CD14-positive monocyte (primary cell): ENCODE measurements at regions not wholly inside any gene's neighbourhood (a gene's known extent, or its start where the extent isn't known, plus 50 kb on each side); places are given as distances from the start of the nearest gene placed in this dataset.
"Not testable (repeated sequence)": the region's sequence is repeated elsewhere in the genome, so short reads cannot be mapped to it uniquely, and the experiment has no call there.

Experiments
- DNase-seq, 3 donors: peaks; one replicate each; pipeline ENCODE4 v3.0.0-alpha.2; 2011 to 2022
- H2AFZ ChIP-seq: 2 replicates; pipeline ENCODE4 v1.6.0; 2012; ENCODE audit warnings: mild to moderate bottlenecking, low read depth, low read length, inconsistent platforms; ENCODE audit not compliant: insufficient read depth, poor library complexity, severe bottlenecking
- H3K27ac ChIP-seq, 2 donors: 1 replicate in 1 of 2; 2 replicates in 1 of 2; pipeline ENCODE4 v1.5.1; 2012 to 2013; ENCODE audit warnings: low read length in 2 of 2, control low read depth in 1 of 2, inconsistent platforms in 1 of 2, low read depth in 1 of 2, mild to moderate bottlenecking in 1 of 2
- H3K27me3 ChIP-seq, 2 donors: one replicate each; pipeline versions ENCODE4 v1.6.0 to v1.6.1; 2011 to 2013; ENCODE audit warnings: low read length in 2 of 2; ENCODE audit not compliant: control insufficient read depth in 2 of 2, insufficient read depth in 2 of 2
- H3K36me3 ChIP-seq, 2 donors: replicated peaks in 1 of 2; 1 replicate in 1 of 2; 2 replicates in 1 of 2; pipeline versions ENCODE4 v1.5.1 to v1.6.1; 2012 to 2013; ENCODE audit warnings: low read length in 2 of 2, control low read depth in 1 of 2, inconsistent platforms in 1 of 2, mild to moderate bottlenecking in 1 of 2; ENCODE audit not compliant: insufficient read depth in 2 of 2, control insufficient read depth in 1 of 2
- H3K4me1 ChIP-seq, 2 donors: 1 replicate in 1 of 2; 2 replicates in 1 of 2; pipeline versions ENCODE4 v1.5.1 to v1.6.1; 2012 to 2013; ENCODE audit warnings: low read length in 2 of 2, control low read depth in 1 of 2, inconsistent platforms in 1 of 2, mild to moderate bottlenecking in 1 of 2, moderate library complexity in 1 of 2; ENCODE audit not compliant: insufficient read depth in 2 of 2, control insufficient read depth in 1 of 2
- H3K4me2 ChIP-seq: replicated peaks from 2 replicates; pipeline ENCODE3; 2012; ENCODE audit warnings: low read length, moderate library complexity, mild to moderate bottlenecking; ENCODE audit not compliant: poor library complexity, severe bottlenecking; ENCODE audit errors: extremely low read depth
- H3K4me3 ChIP-seq, 3 experiments: fragments of 200-600 bp in 1 of 3; sonication (generic) in 1 of 3; replicated peaks in 1 of 3; 1 replicate in 2 of 3; 2 replicates in 1 of 3; pipeline ENCODE4 v1.5.1; 2011 to 2013; ENCODE audit warnings: low read length in 3 of 3, mild to moderate bottlenecking in 3 of 3, control low read depth in 2 of 3, low read depth in 2 of 3, inconsistent platforms in 1 of 3, moderate library complexity in 1 of 3
- H3K79me2 ChIP-seq: 2 replicates; pipeline ENCODE4 v1.6.0; 2012; ENCODE audit warnings: mild to moderate bottlenecking, control low read depth, inconsistent platforms, low read length, moderate library complexity; ENCODE audit not compliant: insufficient read depth
- H3K9ac ChIP-seq: 2 replicates; pipeline ENCODE4 v1.6.0; 2017; ENCODE audit warnings: low read length, mild to moderate bottlenecking; ENCODE audit not compliant: insufficient read depth, poor library complexity, severe bottlenecking
- H3K9me3 ChIP-seq, 2 donors: replicated peaks in 1 of 2; 1 replicate in 1 of 2; 2 replicates in 1 of 2; pipeline versions ENCODE4 v1.5.1 to v1.6.1; 2012 to 2013; ENCODE audit warnings: low read length in 2 of 2, control low read depth in 1 of 2; ENCODE audit not compliant: control insufficient read depth in 1 of 2, insufficient read depth in 1 of 2
- H4K20me1 ChIP-seq: 2 replicates; pipeline ENCODE4 v1.6.0; 2012; ENCODE audit warnings: mild to moderate bottlenecking, low read length, control low read depth, moderate library complexity; ENCODE audit not compliant: insufficient read depth
- H3K27ac Mint-ChIP-seq, 7 donors: one replicate each; pipeline ENCODE4 v1.8.0; 2020; ENCODE audit warnings: mild to moderate bottlenecking in 7 of 7, mixed read lengths in 7 of 7, moderate library complexity in 6 of 7, inconsistent platforms in 2 of 7
- H3K27me3 Mint-ChIP-seq, 3 donors: one replicate each; pipeline ENCODE4 v1.8.0; 2021 to 2022; ENCODE audit warnings: low read depth in 3 of 3, mild to moderate bottlenecking in 3 of 3, mixed read lengths in 3 of 3, moderate library complexity in 3 of 3, inconsistent platforms in 1 of 3
- H3K36me3 Mint-ChIP-seq, 2 donors: one replicate each; pipeline ENCODE4 v1.8.0; 2020; ENCODE audit warnings: mixed read lengths in 2 of 2, inconsistent platforms in 1 of 2, mild to moderate bottlenecking in 1 of 2
- H3K4me1 Mint-ChIP-seq: one replicate; pipeline ENCODE4 v1.8.0; 2020; ENCODE audit warnings: mild to moderate bottlenecking, mixed read lengths
- H3K4me3 Mint-ChIP-seq, 2 donors: one replicate each; pipeline ENCODE4 v1.8.0; 2020; ENCODE audit warnings: mild to moderate bottlenecking in 2 of 2, mixed read lengths in 2 of 2, moderate library complexity in 1 of 2
- H3K9me3 Mint-ChIP-seq, 7 donors: one replicate each; pipeline ENCODE4 v1.8.0; 2020 to 2022; ENCODE audit warnings: mixed read lengths in 7 of 7, mild to moderate bottlenecking in 6 of 7, moderate library complexity in 6 of 7, inconsistent platforms in 2 of 7
- CTCF ChIP-seq: fragments of 200-600 bp; IDR thresholded peaks from one replicate; pipeline ENCODE4 v1.8.0; 2022; ENCODE audit warnings: antibody characterized with exemption, mild to moderate bottlenecking
- WGBS: methylation state at CpG from one replicate; pipeline ENCODE4 v1.1.5; 2013; ENCODE audit warnings: missing lambda C conversion rate; ENCODE audit not compliant: insufficient coverage; 5-methylcytosine and 5-hydroxymethylcytosine counted together
- intact Hi-C, 2 donors: fragments of 100-400 bp; cut with micrococcal nuclease; formaldehyde crosslinking; loops; one replicate each; pipeline versions ENCODE4 v1.15.0 to v1.15.1; 2023

- H3K4me3 ChIP-seq, H3K79me2 ChIP-seq, H3K27me3 ChIP-seq, H3K36me3 Mint-ChIP-seq, H3K9ac ChIP-seq, H3K9me3 Mint-ChIP-seq, H3K27me3 Mint-ChIP-seq, intact Hi-C loops, H4K20me1 ChIP-seq, H3K36me3 ChIP-seq, H3K4me2 ChIP-seq, H3K27ac ChIP-seq, H3K9me3 ChIP-seq, H2AFZ ChIP-seq, H3K4me3 Mint-ChIP-seq: not testable (repeated sequence)
- peak; percentile 32 to 59 (median 51) for DNase-seq
- peak overlapping the region; percentile 57 to 88 (median 84) for H3K27ac Mint-ChIP-seq
- WGBS = no CpG with 5 or more reads among the region's 5 CpGs
- peaks cover 36 to 47% of the 10 kb centered on the region in 2 donors for H3K4me1 ChIP-seq
- H3K4me1 Mint-ChIP-seq = peaks cover 43% of the 10 kb centered on the region
Measured at GRCh38 chr4:102397056-102397455, 51.8 kb upstream of the SLC39A8 start.

- peaks cover 3% of the 10 kb centered on the region in 2 donors for H3K36me3 Mint-ChIP-seq
- Histone ChIP-seq H3K27ac (no peak overlapping the region), H3K27me3 (peaks cover 0 to 2% of the 10 kb centered on the region in 2 donors), H3K36me3 (no peaks in the 10 kb centered on the region), H3K4me2 (peak overlapping the region; percentile 19), H3K9ac (no peak overlapping the region), H3K4me3 (peak overlapping the region in 1 of 3 experiments; percentile 25), H3K4me1 (peaks cover 49 to 59% of the 10 kb centered on the region in 2 donors), H2AFZ (no peak overlapping the region), H3K9me3 (no peaks in the 10 kb centered on the region), H4K20me1 (no peaks in the 10 kb centered on the region), H3K79me2 (no peaks in the 10 kb centered on the region)
- intact Hi-C loops = no loop called here
- H3K4me1 Mint-ChIP-seq = peaks cover 53% of the 10 kb centered on the region
- H3K9me3 Mint-ChIP-seq = peaks cover 0 to 4% (median 0%) of the 10 kb centered on the region in 7 donors
- DNase-seq = peak; percentile 62 to 84 (median 81)
- H3K27ac Mint-ChIP-seq = peak overlapping the region in 6 of 7 donors; percentile 73 to 90 (median 86)
- TF ChIP-seq CTCF = no peak
- no CpG with 5 or more reads among the region's 1 CpG for WGBS
- H3K4me3 Mint-ChIP-seq = peak overlapping the region in 1 of 2 donors; percentile 26
- peaks cover 0 to 8% (median 3%) of the 10 kb centered on the region in 3 donors for H3K27me3 Mint-ChIP-seq
Measured at GRCh38 chr4:102399021-102399420, 53.7 kb upstream of the SLC39A8 start.
